Cardiac fibroblast (primary cell): ENCODE measurements at regions not wholly inside any gene's neighbourhood (a gene's known extent, or its start where the extent isn't known, plus 50 kb on each side); places are given as distances from the start of the nearest gene placed in this dataset.
A peak's percentile ranks its signal among the peaks of the same experiment; 100 is the strongest.
"Not testable (repeated sequence)": the region's sequence is repeated elsewhere in the genome, so short reads cannot be mapped to it uniquely, and the experiment has no call there.

Experiments used
- DNase-seq, 2 donors: peaks; one replicate each; pipeline versions ENCODE4 v3.0.0 to v3.0.0-alpha.2; 2010; ENCODE audit warnings: low read depth in 2 of 2
- H3K4me3 ChIP-seq, 2 donors: replicated peaks in 1 of 2; 1 replicate in 1 of 2; 2 replicates in 1 of 2; pipeline ENCODE4 v1.5.1; 2011; ENCODE audit warnings: low read depth in 2 of 2, low read length in 2 of 2, mild to moderate bottlenecking in 2 of 2, moderate library complexity in 1 of 2
- CTCF ChIP-seq: IDR thresholded peaks from one replicate; pipeline ENCODE4 v1.5.1; 2011; ENCODE audit warnings: low read depth, mild to moderate bottlenecking, low read length, inconsistent platforms

GRCh38 chr11:37451903-37452302, 853.9 kb upstream of the RAG2 start:
- no peak for DNase-seq
- TF ChIP-seq CTCF: no peak
- H3K4me3 ChIP-seq: no peak overlapping the region

DNA sequence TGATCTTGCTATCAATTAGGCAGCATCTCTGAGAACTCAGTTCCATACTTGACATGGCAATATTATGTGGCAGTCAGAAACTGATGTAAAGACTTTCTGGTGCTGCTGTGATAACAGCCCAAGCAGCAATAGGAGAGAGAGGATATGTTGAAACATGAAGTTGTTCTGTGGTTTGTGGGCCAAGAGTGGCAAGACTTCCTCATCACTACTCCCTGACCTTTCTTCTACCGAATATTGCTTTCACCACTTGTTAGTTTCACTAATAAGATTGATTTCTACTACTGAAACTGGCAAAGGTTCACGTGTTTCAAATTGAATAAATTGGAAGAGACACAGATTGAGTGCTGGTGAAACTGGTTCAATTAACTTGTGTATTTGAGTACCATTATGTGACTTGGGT, 852.6 kb upstream of the RAG2 start:
- TF ChIP-seq CTCF: no peak
- peak in 1 of 2 donors; percentile 15 for DNase-seq
- no peak overlapping the region for H3K4me3 ChIP-seq

DNA sequence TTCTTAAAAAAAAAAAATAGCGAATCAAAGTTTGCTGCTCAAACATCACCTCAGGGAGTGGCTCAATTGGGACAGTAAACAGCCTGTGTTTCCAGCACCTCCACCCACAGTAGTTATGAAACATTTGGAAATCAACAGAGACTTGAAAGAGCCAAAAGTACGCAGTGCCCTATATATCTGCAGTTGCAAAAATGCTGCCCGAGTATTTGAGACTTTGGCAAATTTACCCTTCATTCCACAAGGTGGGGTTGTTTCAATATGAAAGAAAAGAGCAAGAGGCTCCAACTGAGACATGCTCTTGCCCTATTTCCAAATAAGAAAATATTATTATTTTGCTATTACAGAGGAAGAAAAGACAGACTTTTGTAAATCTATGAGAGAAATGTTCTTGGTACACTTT, 851.1 kb upstream of the RAG2 start:
- H3K4me3 ChIP-seq: no peak overlapping the region
- peak; percentile 46 for TF ChIP-seq CTCF
- DNase-seq: peak; percentile 77 to 84

- no peak for DNase-seq
- H3K4me3 ChIP-seq: no peak overlapping the region
- TF ChIP-seq CTCF: no peak
Observed at GRCh38 chr11:37442576-37442975, 844.5 kb upstream of the RAG2 start.

DNA sequence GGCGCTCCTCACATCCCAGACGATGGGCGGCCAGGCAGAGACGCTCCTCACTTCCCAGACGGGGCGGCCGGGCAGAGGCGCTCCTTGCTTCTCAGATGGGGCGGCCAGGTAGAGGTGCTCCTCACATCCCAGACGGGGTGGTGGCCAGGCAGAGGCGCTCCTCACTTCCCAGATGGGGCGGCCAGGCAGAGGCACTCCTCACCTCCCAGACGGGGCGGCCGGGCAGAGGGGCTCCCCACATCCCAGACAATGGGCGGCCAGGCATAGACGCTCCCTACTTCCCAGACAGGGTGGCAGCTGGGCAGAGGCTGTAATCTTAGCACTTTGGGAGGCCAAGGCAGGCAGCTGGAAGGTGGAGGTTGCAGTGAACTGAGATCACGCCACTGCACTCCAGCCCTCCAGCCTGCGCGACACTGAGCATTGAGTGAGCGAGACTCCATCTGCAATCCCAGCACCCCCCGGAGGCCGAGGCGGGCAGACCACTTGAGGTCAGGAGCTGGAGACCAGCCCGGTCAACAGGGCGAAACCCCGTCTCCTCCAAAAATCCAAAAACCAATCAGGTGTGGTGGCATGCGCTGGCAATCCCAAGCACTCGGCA, 833.7 kb upstream of the RAG2 start:
- DNase-seq, H3K4me3 ChIP-seq: not testable (repeated sequence)

DNA sequence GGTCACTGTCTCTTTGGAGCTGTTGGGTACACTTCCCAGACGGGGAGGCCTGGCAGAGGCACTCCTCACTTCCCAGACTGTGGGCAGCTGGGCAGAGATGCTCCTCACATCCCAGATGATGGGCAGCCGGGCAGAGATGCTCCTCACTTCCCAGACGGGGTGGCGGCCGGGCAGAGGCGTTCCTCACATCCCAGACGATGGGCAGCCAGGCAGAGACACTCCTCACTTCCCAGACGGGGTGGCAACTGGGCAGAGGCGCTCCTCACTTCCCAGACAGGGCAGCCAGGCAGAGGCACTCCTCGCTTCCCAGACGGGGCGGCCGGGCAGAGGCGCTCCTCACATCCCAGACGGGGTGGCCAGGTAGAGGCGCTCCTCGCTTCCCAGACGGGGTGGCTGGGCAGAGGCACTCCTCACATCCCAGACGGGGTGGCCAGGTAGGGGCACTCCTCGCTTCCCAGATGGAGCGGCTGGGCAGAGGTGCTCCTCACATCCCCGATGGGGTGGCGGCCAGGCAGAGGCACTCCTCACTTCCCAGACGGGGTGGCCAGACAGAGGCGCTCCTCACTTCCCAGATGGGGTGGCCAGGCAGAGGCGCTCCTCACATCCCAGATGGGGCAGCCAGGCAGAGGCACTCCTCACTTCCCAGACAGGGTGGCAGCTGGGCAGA, 833.1 kb upstream of the RAG2 start:
- H3K4me3 ChIP-seq, DNase-seq: not testable (repeated sequence)

- no peak for DNase-seq
- H3K4me3 ChIP-seq: no peak overlapping the region
- no peak for TF ChIP-seq CTCF
Observed at GRCh38 chr11:37422511-37422910, 824.5 kb upstream of the RAG2 start.

DNA sequence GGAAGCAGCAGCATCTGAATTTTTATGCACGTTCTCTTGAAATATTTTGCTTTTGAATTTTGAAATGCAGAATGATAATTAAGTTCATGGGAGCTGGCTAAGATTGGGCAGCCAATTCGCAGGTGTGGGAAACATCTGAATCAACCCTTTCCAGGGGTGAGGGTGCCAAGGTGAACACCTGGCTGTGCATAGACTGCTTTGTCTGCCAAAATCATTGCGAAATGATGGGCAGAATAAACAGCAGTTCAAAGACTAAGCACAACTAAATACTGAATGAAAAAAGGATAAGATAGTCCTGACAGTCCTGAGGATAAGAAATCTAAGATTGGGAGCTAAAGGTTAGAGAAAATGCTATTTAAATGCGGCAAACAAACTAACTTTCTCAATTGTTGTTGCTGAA, 813.3 kb upstream of the RAG2 start:
- DNase-seq: no peak
- H3K4me3 ChIP-seq: no peak overlapping the region
- no peak for TF ChIP-seq CTCF
